HG02610 (cell line): ENCODE measurements at regions not wholly inside any gene's neighbourhood (a gene's known extent, or its start where the extent isn't known, plus 50 kb on each side); places are given as distances from the start of the nearest gene placed in this dataset.
A peak's percentile ranks its signal among the peaks of the same experiment; 100 is the strongest.

Experiments
- ATAC-seq: cut with Tn5 transposase; IDR thresholded peaks from one replicate; pipeline ENCODE4 v1.9.1; 2021; ENCODE audit warnings: mild to moderate bottlenecking, moderate library complexity; ENCODE audit not compliant: unreplicated experiment

- no peak for ATAC-seq
Observed at GRCh38 chr11:115848611-115849010, 344.4 kb upstream of the CADM1 start.

- no peak for ATAC-seq
Observed at GRCh38 chr11:115848080-115848479, 343.9 kb upstream of the CADM1 start.

- no peak for ATAC-seq
Observed at GRCh38 chr11:115845872-115846271, 341.7 kb upstream of the CADM1 start.

GRCh38 chr11:115843685-115844084, 339.5 kb upstream of the CADM1 start:
- ATAC-seq: no peak

GRCh38 chr11:115843111-115843510, 338.9 kb upstream of the CADM1 start:
- ATAC-seq: no peak

- no peak for ATAC-seq
Observed at GRCh38 chr11:115820026-115820425, 315.8 kb upstream of the CADM1 start.

- no peak for ATAC-seq
Observed at GRCh38 chr11:115819014-115819413, 314.8 kb upstream of the CADM1 start.

GRCh38 chr11:115817844-115818468, 313.7 kb upstream of the CADM1 start:
- ATAC-seq: no peak

GRCh38 chr11:115808351-115808940, 304.2 kb upstream of the CADM1 start:
- no peak for ATAC-seq

GRCh38 chr11:115806056-115806455, 301.8 kb upstream of the CADM1 start:
- no peak for ATAC-seq

GRCh38 chr11:115803073-115803740, 299.0 kb upstream of the CADM1 start:
- ATAC-seq: no peak

- ATAC-seq: no peak
Observed at GRCh38 chr11:115802641-115803040, 298.4 kb upstream of the CADM1 start.

GRCh38 chr11:115792903-115793302, 288.7 kb upstream of the CADM1 start:
- no peak for ATAC-seq

- ATAC-seq: no peak
Observed at GRCh38 chr11:115787302-115787701, 283.1 kb upstream of the CADM1 start.

- ATAC-seq: no peak
Observed at GRCh38 chr11:115784796-115785521, 280.7 kb upstream of the CADM1 start.

GRCh38 chr11:115780646-115781362, 276.6 kb upstream of the CADM1 start:
- no peak for ATAC-seq

- peak; percentile 55 for ATAC-seq
Observed at GRCh38 chr11:115778928-115779650, 274.9 kb upstream of the CADM1 start.

GRCh38 chr11:115776916-115777315, 272.7 kb upstream of the CADM1 start:
- no peak for ATAC-seq

- ATAC-seq: no peak
Observed at GRCh38 chr11:115775846-115776245, 271.6 kb upstream of the CADM1 start.

GRCh38 chr11:115774756-115775155, 270.5 kb upstream of the CADM1 start:
- ATAC-seq: no peak
